ENCODE measurements at regions not wholly inside any gene's neighbourhood (a gene's known extent, or its start where the extent isn't known, plus 50 kb on each side); places are given as distances from the start of the nearest gene placed in this dataset.

- no peak overlapping the region for H3K9ac ChIP-seq (ENCODE audit: low read depth in 1 of 3, low read length in 3 of 3)
- no peaks in the 10 kb centered on the region for H3K4me1 ChIP-seq (ENCODE audit: control insufficient read depth in 3 of 3, insufficient read depth in 3 of 3, low read length in 3 of 3)
- H3K27ac ChIP-seq (ENCODE audit: low read depth, low read length): no peak overlapping the region
- no peaks in the 10 kb centered on the region for H3K27me3 ChIP-seq (ENCODE audit: control insufficient read depth in 3 of 3, insufficient read depth in 3 of 3, low read length in 3 of 3)
- H3K9me3 ChIP-seq (ENCODE audit: control insufficient read depth in 3 of 3, low read length in 3 of 3): no peaks in the 10 kb centered on the region
- no peak overlapping the region for H3K4me3 ChIP-seq (ENCODE audit: low read length in 3 of 3)
- no peaks in the 10 kb centered on the region for H3K36me3 ChIP-seq (ENCODE audit: control insufficient read depth in 3 of 3, insufficient read depth in 3 of 3, low read length in 3 of 3)
Measured at GRCh38 chr9:16128003-16128402, 575.2 kb downstream of the CCDC171 start.

GRCh38 chr9:16131264-16131663 lies 578.4 kb downstream of the CCDC171 start:
- H3K27ac ChIP-seq (ENCODE audit: low read depth, low read length): no peak overlapping the region
- H3K4me3 ChIP-seq (ENCODE audit: low read length in 3 of 3): no peak overlapping the region
- H3K4me1 ChIP-seq (ENCODE audit: control insufficient read depth in 3 of 3, insufficient read depth in 3 of 3, low read length in 3 of 3): peaks cover 0 to 3% (median 0%) of the 10 kb centered on the region in 3 donors
- no peaks in the 10 kb centered on the region for H3K36me3 ChIP-seq (ENCODE audit: control insufficient read depth in 3 of 3, insufficient read depth in 3 of 3, low read length in 3 of 3)
- no peaks in the 10 kb centered on the region for H3K9me3 ChIP-seq (ENCODE audit: control insufficient read depth in 3 of 3, low read length in 3 of 3)
- no peaks in the 10 kb centered on the region for H3K27me3 ChIP-seq (ENCODE audit: control insufficient read depth in 3 of 3, insufficient read depth in 3 of 3, low read length in 3 of 3)
- H3K9ac ChIP-seq (ENCODE audit: low read depth in 1 of 3, low read length in 3 of 3): no peak overlapping the region

- no peaks in the 10 kb centered on the region for H3K27me3 ChIP-seq (ENCODE audit: control insufficient read depth in 3 of 3, insufficient read depth in 3 of 3, low read length in 3 of 3)
- no peak overlapping the region for H3K4me3 ChIP-seq (ENCODE audit: low read length in 3 of 3)
- no peaks in the 10 kb centered on the region for H3K9me3 ChIP-seq (ENCODE audit: control insufficient read depth in 3 of 3, low read length in 3 of 3)
- no peak overlapping the region for H3K9ac ChIP-seq (ENCODE audit: low read depth in 1 of 3, low read length in 3 of 3)
- no peaks in the 10 kb centered on the region for H3K36me3 ChIP-seq (ENCODE audit: control insufficient read depth in 3 of 3, insufficient read depth in 3 of 3, low read length in 3 of 3)
- H3K4me1 ChIP-seq (ENCODE audit: control insufficient read depth in 3 of 3, insufficient read depth in 3 of 3, low read length in 3 of 3): peaks cover 0 to 5% (median 0%) of the 10 kb centered on the region in 3 donors
- no peak overlapping the region for H3K27ac ChIP-seq (ENCODE audit: low read depth, low read length)
Measured at GRCh38 chr9:16132513-16132912, 579.7 kb downstream of the CCDC171 start.

GRCh38 chr9:16133032-16133431 lies 580.2 kb downstream of the CCDC171 start:
- Histone ChIP-seq H3K27ac (ENCODE audit: low read depth, low read length) (no peak overlapping the region), H3K27me3 (ENCODE audit: control insufficient read depth in 3 of 3, insufficient read depth in 3 of 3, low read length in 3 of 3) (no peaks in the 10 kb centered on the region), H3K9ac (ENCODE audit: low read depth in 1 of 3, low read length in 3 of 3) (no peak overlapping the region), H3K4me3 (ENCODE audit: low read length in 3 of 3) (no peak overlapping the region), H3K9me3 (ENCODE audit: control insufficient read depth in 3 of 3, low read length in 3 of 3) (no peaks in the 10 kb centered on the region), H3K4me1 (ENCODE audit: control insufficient read depth in 3 of 3, insufficient read depth in 3 of 3, low read length in 3 of 3) (peaks cover 0 to 5% (median 0%) of the 10 kb centered on the region in 3 donors), H3K36me3 (ENCODE audit: control insufficient read depth in 3 of 3, insufficient read depth in 3 of 3, low read length in 3 of 3) (no peaks in the 10 kb centered on the region)

- no peak overlapping the region for H3K4me3 ChIP-seq (ENCODE audit: low read length in 3 of 3)
- H3K27ac ChIP-seq (ENCODE audit: low read depth, low read length): no peak overlapping the region
- peaks cover 0 to 5% (median 2%) of the 10 kb centered on the region in 3 donors for H3K4me1 ChIP-seq (ENCODE audit: control insufficient read depth in 3 of 3, insufficient read depth in 3 of 3, low read length in 3 of 3)
- no peaks in the 10 kb centered on the region for H3K9me3 ChIP-seq (ENCODE audit: control insufficient read depth in 3 of 3, low read length in 3 of 3)
- H3K27me3 ChIP-seq (ENCODE audit: control insufficient read depth in 3 of 3, insufficient read depth in 3 of 3, low read length in 3 of 3): no peaks in the 10 kb centered on the region
- H3K9ac ChIP-seq (ENCODE audit: low read depth in 1 of 3, low read length in 3 of 3): no peak overlapping the region
- no peaks in the 10 kb centered on the region for H3K36me3 ChIP-seq (ENCODE audit: control insufficient read depth in 3 of 3, insufficient read depth in 3 of 3, low read length in 3 of 3)
Measured at GRCh38 chr9:16133556-16134227, 580.8 kb downstream of the CCDC171 start.

GRCh38 chr9:16134351-16134750 lies 581.5 kb downstream of the CCDC171 start:
- Histone ChIP-seq H3K4me3 (ENCODE audit: low read length in 3 of 3) (no peak overlapping the region), H3K4me1 (ENCODE audit: control insufficient read depth in 3 of 3, insufficient read depth in 3 of 3, low read length in 3 of 3) (peaks cover 0 to 5% (median 5%) of the 10 kb centered on the region in 3 donors), H3K36me3 (ENCODE audit: control insufficient read depth in 3 of 3, insufficient read depth in 3 of 3, low read length in 3 of 3) (no peaks in the 10 kb centered on the region), H3K9me3 (ENCODE audit: control insufficient read depth in 3 of 3, low read length in 3 of 3) (no peaks in the 10 kb centered on the region), H3K27me3 (ENCODE audit: control insufficient read depth in 3 of 3, insufficient read depth in 3 of 3, low read length in 3 of 3) (no peaks in the 10 kb centered on the region), H3K27ac (ENCODE audit: low read depth, low read length) (no peak overlapping the region), H3K9ac (ENCODE audit: low read depth in 1 of 3, low read length in 3 of 3) (no peak overlapping the region)

GRCh38 chr9:16135968-16136367 lies 583.1 kb downstream of the CCDC171 start:
- peaks cover 3 to 14% (median 5%) of the 10 kb centered on the region in 3 donors for H3K4me1 ChIP-seq (ENCODE audit: control insufficient read depth in 3 of 3, insufficient read depth in 3 of 3, low read length in 3 of 3)
- H3K27ac ChIP-seq (ENCODE audit: low read depth, low read length): no peak overlapping the region
- no peaks in the 10 kb centered on the region for H3K27me3 ChIP-seq (ENCODE audit: control insufficient read depth in 3 of 3, insufficient read depth in 3 of 3, low read length in 3 of 3)

GRCh38 chr9:16136451-16136850 lies 583.6 kb downstream of the CCDC171 start:
- no peak overlapping the region for H3K27ac ChIP-seq (ENCODE audit: low read depth, low read length)
- peaks cover 3 to 14% (median 5%) of the 10 kb centered on the region in 3 donors for H3K4me1 ChIP-seq (ENCODE audit: control insufficient read depth in 3 of 3, insufficient read depth in 3 of 3, low read length in 3 of 3)
- no peaks in the 10 kb centered on the region for H3K27me3 ChIP-seq (ENCODE audit: control insufficient read depth in 3 of 3, insufficient read depth in 3 of 3, low read length in 3 of 3)
- H3K4me3 ChIP-seq (ENCODE audit: low read length in 3 of 3): no peak overlapping the region
- no peaks in the 10 kb centered on the region for H3K36me3 ChIP-seq (ENCODE audit: control insufficient read depth in 3 of 3, insufficient read depth in 3 of 3, low read length in 3 of 3)
- H3K9me3 ChIP-seq (ENCODE audit: control insufficient read depth in 3 of 3, low read length in 3 of 3): no peaks in the 10 kb centered on the region
- no peak overlapping the region for H3K9ac ChIP-seq (ENCODE audit: low read depth in 1 of 3, low read length in 3 of 3)

More at GRCh38 chr9:16135968-16136367, 583.1 kb downstream of the CCDC171 start:
- Histone ChIP-seq H3K9ac (ENCODE audit: low read depth in 1 of 3, low read length in 3 of 3) (no peak overlapping the region), H3K36me3 (ENCODE audit: control insufficient read depth in 3 of 3, insufficient read depth in 3 of 3, low read length in 3 of 3) (no peaks in the 10 kb centered on the region), H3K4me3 (ENCODE audit: low read length in 3 of 3) (no peak overlapping the region), H3K9me3 (ENCODE audit: control insufficient read depth in 3 of 3, low read length in 3 of 3) (no peaks in the 10 kb centered on the region)

- H3K4me3 ChIP-seq (ENCODE audit: low read length in 3 of 3): no peak overlapping the region
- H3K27ac ChIP-seq (ENCODE audit: low read depth, low read length): no peak overlapping the region
- no peaks in the 10 kb centered on the region for H3K9me3 ChIP-seq (ENCODE audit: control insufficient read depth in 3 of 3, low read length in 3 of 3)
- H3K27me3 ChIP-seq (ENCODE audit: control insufficient read depth in 3 of 3, insufficient read depth in 3 of 3, low read length in 3 of 3): no peaks in the 10 kb centered on the region
- peaks cover 3 to 14% (median 5%) of the 10 kb centered on the region in 3 donors for H3K4me1 ChIP-seq (ENCODE audit: control insufficient read depth in 3 of 3, insufficient read depth in 3 of 3, low read length in 3 of 3)
- H3K9ac ChIP-seq (ENCODE audit: low read depth in 1 of 3, low read length in 3 of 3): no peak overlapping the region
- no peaks in the 10 kb centered on the region for H3K36me3 ChIP-seq (ENCODE audit: control insufficient read depth in 3 of 3, insufficient read depth in 3 of 3, low read length in 3 of 3)
Measured at GRCh38 chr9:16136961-16137360, 584.1 kb downstream of the CCDC171 start.

GRCh38 chr9:16138561-16139491 lies 586.0 kb downstream of the CCDC171 start:
- Histone ChIP-seq H3K27ac (ENCODE audit: low read depth, low read length) (no peak overlapping the region), H3K36me3 (ENCODE audit: control insufficient read depth in 3 of 3, insufficient read depth in 3 of 3, low read length in 3 of 3) (no peaks in the 10 kb centered on the region), H3K4me3 (ENCODE audit: low read length in 3 of 3) (no peak overlapping the region), H3K27me3 (ENCODE audit: control insufficient read depth in 3 of 3, insufficient read depth in 3 of 3, low read length in 3 of 3) (no peaks in the 10 kb centered on the region), H3K4me1 (ENCODE audit: control insufficient read depth in 3 of 3, insufficient read depth in 3 of 3, low read length in 3 of 3) (peaks cover 3 to 14% (median 5%) of the 10 kb centered on the region in 3 donors), H3K9ac (ENCODE audit: low read depth in 1 of 3, low read length in 3 of 3) (no peak overlapping the region), H3K9me3 (ENCODE audit: control insufficient read depth in 3 of 3, low read length in 3 of 3) (no peaks in the 10 kb centered on the region)

All from skeletal muscle tissue (tissue), 3 donors.